IMR-90 (cell line): ENCODE measurements at regions not wholly inside any gene's neighbourhood (a gene's known extent, or its start where the extent isn't known, plus 50 kb on each side); places are given as distances from the start of the nearest gene placed in this dataset.

Experiments used
- ATAC-seq: fragments of 200-7000 bp; cut with Tn5 transposase; 2 replicates; pipeline ENCODE4 v1.9.1; 2020; ENCODE audit warnings: low read depth, mild to moderate bottlenecking, moderate library complexity
- BruUV-seq: library from RNA; stranded (reverse); fragments of 400-500 nt; replicated peaks from 2 replicates; lab custom pipeline; 2021; lab: Mats Ljungman, UMichigan
- CTCF ChIA-PET: fragments of 300-600 bp; formaldehyde crosslinking; extraction: SDS; loops from one replicate; lab custom pipeline; 2021; ENCODE audit warnings: antibody characterized with exemption; lab: Yijun Ruan, JAX
- POLR2A ChIA-PET: fragments of 300-600 bp; sonication (Branson Sonifier 250); formaldehyde crosslinking; loops from one replicate; lab custom pipeline; 2022; ENCODE audit warnings: antibody characterized with exemption; ENCODE audit not compliant: unreplicated experiment; lab: Charles Lee
- DNase-seq: peaks from one replicate; pipeline ENCODE4 v3.0.0; 2013
- H2AFZ ChIP-seq: replicated peaks from 2 replicates; pipeline ENCODE3; 2013; ENCODE audit warnings: low read length, mild to moderate bottlenecking; ENCODE audit not compliant: poor library complexity
- H2AK5ac ChIP-seq: 2 replicates; pipeline ENCODE4 v1.6.1; 2013; ENCODE audit warnings: low read depth, low read length, inconsistent platforms
- H2AK9ac ChIP-seq: replicated peaks from 2 replicates; pipeline ENCODE3; 2013; ENCODE audit warnings: mild to moderate bottlenecking, low read depth, low read length, moderate library complexity; ENCODE audit not compliant: poor library complexity
- H2BK120ac ChIP-seq: 2 replicates; pipeline ENCODE4 v1.6.1; 2013; ENCODE audit warnings: low read depth, low read length, inconsistent platforms
- H2BK15ac ChIP-seq: 3 replicates; pipeline ENCODE4 v1.6.1; 2013; ENCODE audit warnings: low read depth, low read length, inconsistent platforms
- H2BK20ac ChIP-seq: 2 replicates; pipeline ENCODE4 v1.6.1; 2013; ENCODE audit warnings: low read depth, mild to moderate bottlenecking, inconsistent platforms, low read length, moderate library complexity
- H2BK5ac ChIP-seq: 2 replicates; pipeline ENCODE4 v1.6.1; 2013; ENCODE audit warnings: mild to moderate bottlenecking, low read depth, low read length, inconsistent platforms; ENCODE audit not compliant: poor library complexity, severe bottlenecking
- H3K14ac ChIP-seq: replicated peaks from 2 replicates; pipeline ENCODE4 v1.6.1; 2013; ENCODE audit warnings: low read depth, low read length, inconsistent platforms
- H3K18ac ChIP-seq: 2 replicates; pipeline ENCODE4 v1.6.1; 2013; ENCODE audit warnings: low read depth, low read length, control low read depth
- H3K23ac ChIP-seq: 2 replicates; pipeline ENCODE4 v1.6.1; 2013; ENCODE audit warnings: low read depth, low read length, inconsistent platforms
- H3K27ac ChIP-seq: 2 replicates; pipeline ENCODE4 v1.5.1; 2013; ENCODE audit warnings: mild to moderate bottlenecking, control low read depth, low read length; ENCODE audit not compliant: insufficient read depth
- H3K27me3 ChIP-seq: 2 replicates; pipeline ENCODE4 v1.6.1; 2013; ENCODE audit warnings: low read length; ENCODE audit not compliant: control insufficient read depth, insufficient read depth
- H3K36me3 ChIP-seq: 2 replicates; pipeline ENCODE4 v1.6.1; 2013; ENCODE audit warnings: low read length, mixed read lengths; ENCODE audit not compliant: control insufficient read depth, insufficient read depth
- H3K4ac ChIP-seq: 2 replicates; pipeline ENCODE4 v1.6.1; 2013; ENCODE audit warnings: low read depth, low read length, inconsistent platforms
- H3K4me1 ChIP-seq: 2 replicates; pipeline ENCODE4 v1.6.1; 2013; ENCODE audit warnings: low read length, mixed read lengths; ENCODE audit not compliant: control insufficient read depth, insufficient read depth
- H3K4me2 ChIP-seq: 2 replicates; pipeline ENCODE4 v1.6.1; 2013; ENCODE audit warnings: low read depth, mild to moderate bottlenecking, control low read depth, low read length, moderate library complexity
- H3K4me3 ChIP-seq: 2 replicates; pipeline ENCODE4 v1.5.1; 2013; ENCODE audit warnings: low read depth, mild to moderate bottlenecking, control low read depth, low read length, moderate library complexity; ENCODE audit not compliant: insufficient read depth
- H3K56ac ChIP-seq: 2 replicates; pipeline ENCODE4 v1.6.1; 2013; ENCODE audit warnings: low read length, inconsistent platforms; ENCODE audit not compliant: insufficient read depth; ENCODE audit errors: extremely low read depth
- H3K79me1 ChIP-seq, 2 experiments: 2 replicates each; pipeline ENCODE4 v1.6.1; 2013; ENCODE audit warnings: low read length in 2 of 2, inconsistent platforms in 1 of 2, low read depth in 1 of 2
- H3K9ac ChIP-seq: 2 replicates; pipeline ENCODE4 v1.6.1; 2013; ENCODE audit warnings: low read depth, low read length, control low read depth
- H3K9me1 ChIP-seq: 2 replicates; pipeline ENCODE4 v1.6.1; 2013; ENCODE audit warnings: low read length, inconsistent platforms; ENCODE audit not compliant: insufficient read depth
- H3K9me3 ChIP-seq: 2 replicates; pipeline ENCODE4 v1.6.1; 2013; ENCODE audit warnings: low read length; ENCODE audit not compliant: control insufficient read depth, insufficient read depth
- H4K20me1 ChIP-seq: 2 replicates; pipeline ENCODE4 v1.6.1; 2013; ENCODE audit warnings: low read length, inconsistent platforms; ENCODE audit not compliant: insufficient read depth
- H4K5ac ChIP-seq: 2 replicates; pipeline ENCODE4 v1.6.1; 2013; ENCODE audit warnings: mild to moderate bottlenecking, low read depth, low read length, control low read depth
- H4K8ac ChIP-seq, 2 experiments: 2 replicates each; pipeline ENCODE4 v1.6.1; 2013; ENCODE audit warnings: low read depth in 2 of 2, low read length in 2 of 2, control low read depth in 1 of 2, inconsistent platforms in 1 of 2
- H4K91ac ChIP-seq: 2 replicates; pipeline ENCODE4 v1.6.1; 2013; ENCODE audit warnings: low read depth, low read length, inconsistent platforms; ENCODE audit not compliant: insufficient read depth
- BHLHE40 ChIP-seq: fragments of 150-350 bp; IDR thresholded peaks from 2 replicates; pipeline ENCODE4 v1.6.1; 2016; ENCODE audit warnings: mild to moderate bottlenecking, low read depth, low read length
- CEBPB ChIP-seq: IDR thresholded peaks from 2 replicates; pipeline ENCODE4 v1.6.1; 2012; ENCODE audit warnings: low read depth, low read length, improper control_type of control experiment
- CHD1 ChIP-seq: IDR thresholded peaks from 2 replicates; pipeline ENCODE4 v1.6.1; 2012; ENCODE audit warnings: low read depth, low read length, improper control_type of control experiment
- FOS ChIP-seq: fragments of 150-350 bp; IDR thresholded peaks from 2 replicates; pipeline ENCODE4 v1.6.1; 2016; ENCODE audit warnings: low read depth, low read length
- MAFK ChIP-seq: IDR thresholded peaks from 2 replicates; pipeline ENCODE4 v1.6.1; 2012; ENCODE audit warnings: low read depth, low read length, improper control_type of control experiment
- MAZ ChIP-seq: IDR thresholded peaks from 2 replicates; pipeline ENCODE4 v1.6.1; 2012; ENCODE audit warnings: low read depth, mild to moderate bottlenecking, low read length, improper control_type of control experiment, moderate library complexity, borderline replicate concordance
- POLR2A ChIP-seq: IDR thresholded peaks from 2 replicates; pipeline ENCODE4 v1.6.1; 2012; ENCODE audit warnings: mild to moderate bottlenecking, low read depth, low read length
- RCOR1 ChIP-seq: IDR thresholded peaks from 2 replicates; pipeline ENCODE4 v1.6.1; 2012; ENCODE audit warnings: mild to moderate bottlenecking, low read length, improper control_type of control experiment; ENCODE audit not compliant: insufficient replicate concordance
- RFX5 ChIP-seq: IDR thresholded peaks from 2 replicates; pipeline ENCODE4 v1.8.0; 2012; ENCODE audit warnings: low read depth, mild to moderate bottlenecking, low read length, moderate library complexity
- SMC3 ChIP-seq: fragments of 150-350 bp; IDR thresholded peaks from 2 replicates; pipeline ENCODE4 v1.6.1; 2016; ENCODE audit warnings: low read depth, mild to moderate bottlenecking, antibody characterized with exemption, low read length, moderate library complexity
- WGBS, 2 experiments: methylation state at CpG; one replicate each; pipeline versions ENCODE4 v1.1.5 to v1.1.7; 2013; ENCODE audit warnings: missing lambda C conversion rate in 2 of 2; ENCODE audit not compliant: insufficient read length in 1 of 2; ENCODE audit errors: extremely low coverage in 2 of 2; 5-methylcytosine and 5-hydroxymethylcytosine counted together
- dilution Hi-C: fragments of 300-500 bp; cut with HindIII; formaldehyde crosslinking; loops from one replicate; pipeline ENCODE4 v1.14.3; 2018; ENCODE audit warnings: low sequenced_read_pairs; ENCODE audit not compliant: unreplicated experiment
- in situ Hi-C: fragments of 300-500 bp; cut with MboI; formaldehyde crosslinking; loops from 3 replicates; pipeline ENCODE4 v1.14.3; 2019; ENCODE audit warnings: low sequenced_read_pairs, inconsistent platforms, mixed read lengths
- intact Hi-C: fragments of 100-400 bp; cut with micrococcal nuclease; formaldehyde crosslinking; loops from 2 replicates; pipeline ENCODE4 v1.10.0; 2022
- TF ChIP-seq, protein P1 (sequence below): conservative IDR thresholded peaks from 2 replicates; pipeline ENCODE4 v1.5.1; 2012; ENCODE audit warnings: mild to moderate bottlenecking, low read depth, low read length, improper control_type of control experiment
- TF ChIP-seq, protein P2 (sequence below): fragments of 150-350 bp; IDR thresholded peaks from 2 replicates; pipeline ENCODE4 v1.6.1; 2017; ENCODE audit warnings: mild to moderate bottlenecking, antibody characterized with exemption, low read length, low read depth
- TF ChIP-seq, protein P3 (sequence below): fragments of 150-350 bp; IDR thresholded peaks from 2 replicates; pipeline ENCODE4 v1.6.1; 2016; ENCODE audit warnings: low read depth, mild to moderate bottlenecking, low read length, moderate library complexity, borderline replicate concordance

DNA sequence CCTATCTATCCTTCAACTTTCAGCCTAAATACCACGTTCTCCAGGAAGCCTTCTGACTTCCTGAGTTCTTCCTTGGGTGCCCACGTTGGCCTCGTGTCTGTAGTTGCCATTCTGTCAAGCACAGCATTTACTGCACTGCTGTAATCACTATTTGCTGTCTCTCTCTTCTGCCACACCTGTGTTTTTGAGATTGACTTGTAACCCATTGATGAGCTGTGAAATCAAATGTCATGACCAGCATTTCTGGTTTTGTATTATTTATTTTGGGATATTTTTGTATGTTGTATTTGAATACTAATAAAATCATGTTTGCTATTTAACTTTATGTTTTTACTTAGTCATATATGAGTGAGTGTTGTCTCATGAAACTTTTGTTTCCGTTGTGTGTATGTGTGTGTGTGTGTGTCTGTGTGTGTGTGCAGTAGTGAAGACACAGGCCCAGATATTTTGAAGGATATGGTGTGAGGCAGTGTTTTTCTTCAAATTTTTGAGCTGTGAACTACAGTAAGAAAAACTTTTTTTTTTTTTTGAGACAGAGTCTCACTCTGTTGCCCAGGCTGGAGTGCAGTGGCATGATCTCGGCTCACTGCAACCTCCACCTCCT is 126.2 kb upstream of the SERBP1 start:
- peak overlapping the region; percentile 50; the same call in 1 of the 2 replicates for H2AK5ac ChIP-seq
- intact Hi-C loops (no loop called here), dilution Hi-C loops (no loop called here), in situ Hi-C loops (loop anchor here (10.0 to 25.0 kb wide), 2 partner anchors 131 to 548 kb away; partner anchors contain the start of gene GADD45A)
- H2AK9ac ChIP-seq = no peak overlapping the region
- 0 out of 2 replicates have a peak, but pooled peaks cover 2% of the 10 kb centered on the region for H3K9me1 ChIP-seq
- ATAC-seq = no peak
- no peak overlapping the region for H4K5ac ChIP-seq
- no peak overlapping the region for H3K4me3 ChIP-seq
- no peak overlapping the region for H2BK5ac ChIP-seq
- POLR2A ChIA-PET = no interaction called here
- H2AFZ ChIP-seq = peak overlapping the region; percentile 74
- no peak overlapping the region for H3K23ac ChIP-seq
- H2BK20ac ChIP-seq = no peak overlapping the region
- no peak overlapping the region for H3K4me2 ChIP-seq
- DNase-seq = no peak
- no peak overlapping the region for H4K8ac ChIP-seq
- no peak overlapping the region for H3K56ac ChIP-seq
- no peak overlapping the region for H3K18ac ChIP-seq
- 55% methylated on average over 2 of the region's 5 CpGs; no CpG with 5 or more reads in 1 of the 2 experiments for WGBS, 2 experiments
- H2BK120ac ChIP-seq = no peak overlapping the region
- no peak overlapping the region for H3K27ac ChIP-seq
- no peak overlapping the region for H3K4ac ChIP-seq
- H3K9ac ChIP-seq = no peak overlapping the region
- H4K91ac ChIP-seq = no peak overlapping the region
- no TSS peak for BruUV-seq
- no peaks in the 10 kb centered on the region for H4K20me1 ChIP-seq
- TF ChIP-seq SMC3 (no peak), RCOR1 (no peak), FOS (no peak), RFX5 (no peak), POLR2A (no peak), CEBPB (no peak), MAFK (no peak), MAZ (no peak), CHD1 (no peak), BHLHE40 (no peak)
- TF ChIP-seq, protein P1, sequence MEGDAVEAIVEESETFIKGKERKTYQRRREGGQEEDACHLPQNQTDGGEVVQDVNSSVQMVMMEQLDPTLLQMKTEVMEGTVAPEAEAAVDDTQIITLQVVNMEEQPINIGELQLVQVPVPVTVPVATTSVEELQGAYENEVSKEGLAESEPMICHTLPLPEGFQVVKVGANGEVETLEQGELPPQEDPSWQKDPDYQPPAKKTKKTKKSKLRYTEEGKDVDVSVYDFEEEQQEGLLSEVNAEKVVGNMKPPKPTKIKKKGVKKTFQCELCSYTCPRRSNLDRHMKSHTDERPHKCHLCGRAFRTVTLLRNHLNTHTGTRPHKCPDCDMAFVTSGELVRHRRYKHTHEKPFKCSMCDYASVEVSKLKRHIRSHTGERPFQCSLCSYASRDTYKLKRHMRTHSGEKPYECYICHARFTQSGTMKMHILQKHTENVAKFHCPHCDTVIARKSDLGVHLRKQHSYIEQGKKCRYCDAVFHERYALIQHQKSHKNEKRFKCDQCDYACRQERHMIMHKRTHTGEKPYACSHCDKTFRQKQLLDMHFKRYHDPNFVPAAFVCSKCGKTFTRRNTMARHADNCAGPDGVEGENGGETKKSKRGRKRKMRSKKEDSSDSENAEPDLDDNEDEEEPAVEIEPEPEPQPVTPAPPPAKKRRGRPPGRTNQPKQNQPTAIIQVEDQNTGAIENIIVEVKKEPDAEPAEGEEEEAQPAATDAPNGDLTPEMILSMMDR = no peak
- TF ChIP-seq, protein P2, sequence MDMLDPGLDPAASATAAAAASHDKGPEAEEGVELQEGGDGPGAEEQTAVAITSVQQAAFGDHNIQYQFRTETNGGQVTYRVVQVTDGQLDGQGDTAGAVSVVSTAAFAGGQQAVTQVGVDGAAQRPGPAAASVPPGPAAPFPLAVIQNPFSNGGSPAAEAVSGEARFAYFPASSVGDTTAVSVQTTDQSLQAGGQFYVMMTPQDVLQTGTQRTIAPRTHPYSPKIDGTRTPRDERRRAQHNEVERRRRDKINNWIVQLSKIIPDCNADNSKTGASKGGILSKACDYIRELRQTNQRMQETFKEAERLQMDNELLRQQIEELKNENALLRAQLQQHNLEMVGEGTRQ = no peak
- TF ChIP-seq, protein P3, sequence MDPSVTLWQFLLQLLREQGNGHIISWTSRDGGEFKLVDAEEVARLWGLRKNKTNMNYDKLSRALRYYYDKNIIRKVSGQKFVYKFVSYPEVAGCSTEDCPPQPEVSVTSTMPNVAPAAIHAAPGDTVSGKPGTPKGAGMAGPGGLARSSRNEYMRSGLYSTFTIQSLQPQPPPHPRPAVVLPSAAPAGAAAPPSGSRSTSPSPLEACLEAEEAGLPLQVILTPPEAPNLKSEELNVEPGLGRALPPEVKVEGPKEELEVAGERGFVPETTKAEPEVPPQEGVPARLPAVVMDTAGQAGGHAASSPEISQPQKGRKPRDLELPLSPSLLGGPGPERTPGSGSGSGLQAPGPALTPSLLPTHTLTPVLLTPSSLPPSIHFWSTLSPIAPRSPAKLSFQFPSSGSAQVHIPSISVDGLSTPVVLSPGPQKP = no peak
- CTCF ChIA-PET = interaction anchor here (0.9 kb wide), 1 partner anchor 21 kb away, joined by 3 read pairs; no protein-coding TSS in a partner anchor
- H3K27me3 ChIP-seq = no peaks in the 10 kb centered on the region; the same call in 1 of the 2 replicates
- H2BK15ac ChIP-seq = no peak overlapping the region
- H3K4me1 ChIP-seq = peaks cover 6% of the 10 kb centered on the region
- no peaks in the 10 kb centered on the region for H3K79me1 ChIP-seq
- no peaks in the 10 kb centered on the region for H3K36me3 ChIP-seq
- H3K9me3 ChIP-seq = no peaks in the 10 kb centered on the region
- no peak overlapping the region for H3K14ac ChIP-seq
